GM19023 (cell line): ENCODE measurements at regions not wholly inside any gene's neighbourhood (a gene's known extent, or its start where the extent isn't known, plus 50 kb on each side); places are given as distances from the start of the nearest gene placed in this dataset.

Experiments
- ATAC-seq: cut with Tn5 transposase; IDR thresholded peaks from one replicate; pipeline ENCODE4 v1.9.1; 2021; ENCODE audit warnings: mild to moderate bottlenecking, moderate library complexity; ENCODE audit not compliant: unreplicated experiment

DNA sequence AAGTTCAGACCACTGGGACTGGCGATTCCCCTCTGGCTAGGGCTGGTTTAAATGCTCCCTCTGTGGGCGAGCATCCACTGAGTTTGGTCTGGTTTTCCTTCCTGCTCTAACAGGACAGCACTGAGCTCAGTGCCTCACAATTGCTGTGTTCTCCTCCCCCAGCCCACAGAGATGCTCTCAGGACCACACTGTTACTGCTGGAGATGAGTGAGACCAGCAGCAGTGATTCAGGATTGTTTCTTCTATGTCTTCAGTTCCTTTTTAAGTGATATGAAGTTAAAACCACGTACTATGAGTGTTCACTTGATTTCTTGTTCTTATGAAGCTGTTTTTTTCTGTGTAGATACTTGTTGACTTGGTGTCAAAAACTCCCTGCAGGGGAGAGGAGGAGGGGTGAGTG lies 180.4 kb upstream of the COL8A1 start:
- ATAC-seq, result no peak

DNA sequence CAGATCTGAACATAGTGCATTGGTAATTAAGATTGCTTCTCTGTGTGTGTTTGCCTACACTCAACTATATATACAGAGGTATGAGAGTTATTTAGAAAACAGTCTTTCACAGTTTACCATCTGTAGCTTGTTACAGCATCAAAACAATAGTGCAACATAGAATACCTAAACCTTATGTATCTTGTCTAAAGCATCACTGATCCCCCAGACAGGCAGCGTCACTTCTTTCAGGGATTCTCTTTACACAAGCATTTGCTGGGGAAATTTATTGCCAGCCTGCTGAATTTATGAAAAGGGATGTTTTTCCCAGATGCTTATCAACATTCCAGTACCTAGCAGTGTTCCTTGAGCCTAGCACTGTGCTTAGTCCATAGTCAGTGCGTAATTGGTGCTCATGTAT lies 195.8 kb upstream of the COL8A1 start:
- no peak for ATAC-seq

- no peak for ATAC-seq
Observed at GRCh38 chr3:99439892-99440291, 198.5 kb upstream of the COL8A1 start.

GRCh38 chr3:99434190-99434589 lies 204.2 kb upstream of the COL8A1 start:
- ATAC-seq, result no peak

GRCh38 chr3:99430348-99431134 lies 207.9 kb upstream of the COL8A1 start:
- peak; percentile 62 for ATAC-seq

DNA sequence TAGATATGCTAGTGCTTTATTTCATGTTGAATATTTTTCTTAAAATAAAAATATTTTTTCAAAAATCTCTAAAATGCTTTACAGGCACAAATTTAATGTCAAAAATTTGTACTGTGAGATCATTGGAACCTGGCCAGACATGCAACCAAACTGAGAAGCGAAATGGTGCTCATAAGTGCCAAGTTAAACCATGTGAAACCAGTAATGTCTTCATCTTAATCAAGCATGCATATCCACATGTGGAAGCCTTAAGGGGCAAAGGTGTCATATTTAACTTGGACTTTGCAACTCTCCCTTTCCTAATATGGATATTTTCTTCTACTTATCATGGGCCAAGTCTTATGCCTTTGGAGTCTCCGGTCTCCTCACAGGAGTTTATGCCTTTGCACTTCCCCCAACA lies 208.9 kb upstream of the COL8A1 start:
- no peak for ATAC-seq

- no peak for ATAC-seq
Observed at GRCh38 chr3:99425930-99426329, 212.5 kb upstream of the COL8A1 start.

GRCh38 chr3:99419116-99419515 lies 219.3 kb upstream of the COL8A1 start:
- ATAC-seq, result peak; percentile 1

DNA sequence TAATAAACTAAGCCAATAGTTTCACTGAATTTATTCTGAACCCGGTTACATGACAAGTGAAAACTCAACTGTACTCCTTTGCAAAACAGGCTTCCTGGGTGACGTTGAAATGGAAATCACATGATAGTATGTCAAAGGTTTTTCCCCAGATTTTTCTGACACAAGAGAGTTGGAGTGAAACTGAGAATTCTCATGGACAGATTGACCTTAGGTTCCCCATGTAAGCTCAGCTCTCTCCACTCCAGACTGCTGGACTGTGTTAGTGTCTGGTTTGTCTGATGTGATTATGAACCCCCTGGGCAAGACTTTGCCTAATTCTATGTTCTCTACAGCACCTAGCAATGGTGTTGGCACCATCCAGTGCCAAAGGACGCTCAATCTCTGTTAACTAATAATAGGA lies 219.7 kb upstream of the COL8A1 start:
- peak; percentile 70 for ATAC-seq

GRCh38 chr3:99418209-99418635 lies 220.2 kb upstream of the COL8A1 start:
- ATAC-seq, result peak; percentile 61

DNA sequence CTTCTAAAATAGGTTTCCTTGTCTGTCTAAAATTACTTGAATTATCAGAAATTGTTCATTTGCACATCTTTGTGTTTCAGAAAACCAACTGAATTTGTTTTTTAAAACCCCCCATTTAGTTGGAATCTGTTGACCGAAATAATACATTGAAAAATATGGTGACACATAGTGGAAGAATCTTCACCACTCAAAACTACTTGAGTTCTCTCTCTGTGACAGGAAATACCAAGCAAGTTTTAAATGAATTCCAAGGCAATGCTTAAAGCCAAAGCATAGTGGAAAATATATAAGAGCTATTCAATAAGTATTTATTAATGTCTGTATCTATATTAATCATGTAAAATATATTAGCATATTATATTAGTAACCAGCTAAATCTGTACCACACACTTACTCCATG lies 224.9 kb upstream of the COL8A1 start:
- ATAC-seq, result no peak

DNA sequence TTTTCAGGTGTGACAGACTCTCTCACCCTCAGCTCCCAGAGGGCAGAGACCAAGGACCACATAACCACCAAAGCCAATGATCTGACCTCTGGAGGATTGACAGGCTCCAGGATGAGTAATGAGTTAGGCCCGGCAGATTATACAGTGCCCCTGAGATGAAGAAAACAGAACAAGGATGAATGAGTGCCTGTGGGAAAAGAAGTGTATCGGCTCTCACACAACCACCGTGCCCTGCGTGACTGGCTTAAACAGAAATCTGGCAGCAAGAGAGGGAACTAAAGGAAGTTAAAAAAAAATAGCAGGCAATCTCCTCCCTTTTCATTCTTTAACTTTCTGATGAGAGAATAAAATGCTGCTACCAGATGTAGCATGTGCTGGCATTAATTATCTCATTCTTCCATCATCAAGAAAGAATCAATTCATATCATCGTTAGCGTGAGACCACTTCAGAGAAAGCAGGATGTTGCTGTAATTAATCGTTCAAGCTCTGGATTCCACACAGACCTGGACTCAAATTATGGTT lies 227.5 kb upstream of the COL8A1 start:
- ATAC-seq, result no peak

GRCh38 chr3:99409961-99410360 lies 228.4 kb upstream of the COL8A1 start:
- ATAC-seq, result no peak

DNA sequence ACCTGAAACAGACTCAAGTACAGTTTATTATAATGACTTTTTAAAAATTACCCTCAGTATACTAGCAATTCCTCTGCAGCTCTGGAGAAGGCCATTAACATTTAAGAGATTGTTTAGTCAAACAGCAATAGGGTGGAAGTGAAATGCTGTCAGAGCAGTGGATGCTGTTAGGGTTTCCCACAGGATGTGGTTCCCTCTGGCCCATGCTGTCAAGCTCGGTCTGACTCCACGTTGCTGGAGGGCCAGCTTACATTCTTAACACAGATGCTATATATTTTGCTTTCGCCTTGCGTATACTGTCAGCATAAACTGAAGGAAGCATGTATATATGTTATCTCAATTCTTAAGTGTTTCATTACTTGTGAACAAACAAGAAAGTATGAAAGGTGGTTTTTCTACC lies 231.1 kb upstream of the COL8A1 start:
- peak; percentile 71 for ATAC-seq

DNA sequence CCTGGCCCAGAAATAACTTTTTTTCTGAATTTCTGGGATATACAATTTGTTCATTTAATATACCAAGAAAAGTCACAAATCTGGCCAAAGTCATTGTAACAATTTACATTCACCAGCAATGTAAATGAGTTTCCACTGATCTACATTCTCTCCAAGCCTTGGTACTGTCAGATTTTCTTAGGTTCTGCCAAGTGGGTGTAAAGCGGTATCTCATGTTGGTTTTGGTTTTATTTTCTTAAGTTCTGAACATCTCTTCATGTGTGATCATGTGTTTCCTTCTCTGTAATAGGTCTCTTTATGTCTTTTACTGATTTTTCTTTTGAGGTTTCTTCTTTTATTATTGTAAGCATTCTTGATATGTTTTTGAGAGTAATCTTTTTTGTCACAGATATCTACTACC lies 235.6 kb upstream of the COL8A1 start:
- no peak for ATAC-seq

GRCh38 chr3:99400352-99400751 lies 238.0 kb upstream of the COL8A1 start:
- ATAC-seq, result no peak

GRCh38 chr3:99396651-99397275 lies 241.6 kb upstream of the COL8A1 start:
- no peak for ATAC-seq

- ATAC-seq, result no peak
Observed at GRCh38 chr3:99394831-99395778, 243.3 kb upstream of the COL8A1 start.

DNA sequence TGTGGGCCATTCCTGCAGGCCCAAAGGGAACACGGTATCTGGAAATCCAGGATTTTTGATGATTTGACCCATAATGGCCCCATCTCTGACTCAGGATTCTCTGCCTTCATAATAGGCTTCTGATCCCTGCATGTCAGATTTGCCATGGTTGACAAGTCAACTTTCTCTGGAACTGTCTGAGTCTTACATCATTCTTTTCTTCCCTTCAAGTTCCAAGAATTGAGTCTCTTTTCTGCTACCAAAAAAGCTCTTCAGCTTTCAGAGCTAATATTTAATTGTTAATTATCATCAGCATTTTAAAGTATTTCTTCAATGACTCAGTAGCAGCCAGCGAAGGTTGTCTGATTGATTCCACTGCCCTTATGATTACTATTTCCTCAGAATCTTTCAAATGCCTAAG lies 244.4 kb upstream of the COL8A1 start:
- no peak for ATAC-seq

DNA sequence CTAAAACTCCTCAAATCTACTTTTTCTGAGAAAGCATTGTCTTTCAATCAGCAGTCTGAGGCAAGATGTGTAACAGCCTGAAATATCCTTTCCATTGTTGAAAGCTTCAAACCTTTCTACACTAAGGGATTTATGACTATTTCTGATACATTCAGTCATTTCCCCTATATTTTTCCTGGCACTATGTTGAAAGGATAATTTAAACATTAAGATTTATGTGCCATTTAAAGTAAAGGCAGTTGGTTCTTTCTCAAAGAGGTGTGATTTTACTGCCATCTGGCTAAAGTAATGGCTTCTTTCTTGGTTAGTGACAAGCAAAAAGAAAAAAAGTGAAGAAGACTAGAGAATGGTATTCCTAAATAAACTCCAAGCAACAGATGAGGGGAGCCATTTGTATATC lies 249.6 kb upstream of the COL8A1 start:
- ATAC-seq, result no peak

- no peak for ATAC-seq
Observed at GRCh38 chr3:99384596-99384995, 253.8 kb upstream of the COL8A1 start.
